Retinal pigment epithelial cell (primary cell): ENCODE measurements at regions not wholly inside any gene's neighbourhood (a gene's known extent, or its start where the extent isn't known, plus 50 kb on each side); places are given as distances from the start of the nearest gene placed in this dataset.
A peak's percentile ranks its signal among the peaks of the same experiment; 100 is the strongest.
"Not testable (repeated sequence)": the region's sequence is repeated elsewhere in the genome, so short reads cannot be mapped to it uniquely, and the experiment has no call there.

Experiments used
- DNase-seq: peaks from one replicate; pipeline ENCODE4 v3.0.0-alpha.2; 2010; ENCODE audit warnings: low read depth
- H3K4me3 ChIP-seq: 2 replicates; pipeline ENCODE4 v1.5.1; 2011; ENCODE audit warnings: mild to moderate bottlenecking, low read length, control low read depth, moderate library complexity

DNA sequence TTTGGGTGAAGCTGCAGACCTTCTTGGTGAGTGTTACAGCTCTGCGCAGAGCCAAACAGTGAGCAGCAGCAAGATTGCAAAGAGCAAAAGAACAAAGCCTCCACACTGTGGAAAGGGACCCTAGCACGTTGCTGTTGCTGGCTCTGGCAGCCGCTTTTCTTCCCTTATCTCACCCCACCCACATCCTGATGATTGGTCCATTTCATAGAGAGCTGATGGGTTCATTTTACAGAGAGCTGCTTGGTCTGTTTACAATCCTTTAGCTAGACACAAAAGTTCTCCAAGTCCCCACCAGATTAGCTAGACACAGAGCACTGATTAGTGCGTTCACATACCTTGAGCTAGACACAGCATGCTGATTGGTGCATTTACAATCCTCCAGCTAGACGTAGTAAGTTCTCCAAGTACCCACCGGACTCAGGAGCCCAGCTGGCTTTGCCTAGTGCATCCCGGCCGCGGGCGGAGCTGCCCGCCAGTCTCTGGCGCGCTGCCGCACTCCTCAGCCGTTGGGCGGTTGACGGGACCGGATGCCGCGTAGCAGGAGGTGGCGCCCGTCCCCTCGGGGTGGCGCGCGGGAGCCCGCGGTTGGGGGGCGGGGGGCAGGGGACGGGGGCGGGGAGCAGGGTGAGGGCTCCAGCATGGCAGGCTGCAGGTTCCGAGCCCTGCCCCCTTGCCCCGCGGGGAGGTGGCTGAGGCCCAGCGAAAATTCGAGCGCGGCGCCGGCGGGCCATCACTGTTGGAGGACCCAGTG is 201.4 kb upstream of the C1QTNF3 start:
- peak; percentile 26 for DNase-seq
- peak overlapping the region; percentile 37 for H3K4me3 ChIP-seq

DNA sequence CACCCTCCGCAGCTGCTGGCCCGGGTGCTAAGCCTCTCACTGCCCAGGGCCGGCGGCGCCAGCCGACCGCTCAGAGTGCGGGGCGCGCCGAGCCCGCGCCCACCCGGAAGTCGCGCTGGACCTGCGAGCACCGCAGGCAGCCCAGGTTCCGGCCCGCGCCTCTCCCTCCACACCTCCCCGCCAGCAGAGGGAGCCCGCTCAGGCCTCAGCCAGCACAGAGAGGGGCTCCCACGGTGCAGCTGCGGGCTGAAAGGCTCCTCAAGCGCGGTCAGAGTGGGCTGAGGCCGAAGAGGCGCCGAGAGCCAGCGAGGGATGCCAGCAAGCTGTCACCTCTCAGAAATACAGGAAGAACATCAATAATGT is 202.0 kb upstream of the C1QTNF3 start:
- H3K4me3 ChIP-seq: peak overlapping the region; percentile 24
- DNase-seq: not testable (repeated sequence)

DNA sequence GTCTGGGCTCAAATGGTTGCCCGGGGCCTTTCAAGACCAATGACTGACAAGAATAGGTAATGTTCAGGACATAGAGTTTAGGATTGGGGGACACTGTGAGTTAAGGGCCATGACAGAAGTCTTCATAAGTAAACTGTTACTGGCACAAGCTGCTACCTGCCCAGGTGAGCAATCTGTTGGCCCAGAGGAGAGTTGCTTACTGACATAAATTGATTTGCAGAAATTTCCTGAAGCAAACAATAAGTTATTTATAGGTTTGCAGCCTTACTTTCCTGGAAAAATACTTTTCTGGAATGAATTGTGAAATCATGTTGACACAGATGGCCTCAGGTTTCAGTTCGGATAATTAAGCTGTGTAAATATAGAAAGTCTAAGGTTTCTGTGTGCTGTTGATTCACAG is 202.8 kb upstream of the C1QTNF3 start:
- H3K4me3 ChIP-seq, DNase-seq: not testable (repeated sequence)

DNA sequence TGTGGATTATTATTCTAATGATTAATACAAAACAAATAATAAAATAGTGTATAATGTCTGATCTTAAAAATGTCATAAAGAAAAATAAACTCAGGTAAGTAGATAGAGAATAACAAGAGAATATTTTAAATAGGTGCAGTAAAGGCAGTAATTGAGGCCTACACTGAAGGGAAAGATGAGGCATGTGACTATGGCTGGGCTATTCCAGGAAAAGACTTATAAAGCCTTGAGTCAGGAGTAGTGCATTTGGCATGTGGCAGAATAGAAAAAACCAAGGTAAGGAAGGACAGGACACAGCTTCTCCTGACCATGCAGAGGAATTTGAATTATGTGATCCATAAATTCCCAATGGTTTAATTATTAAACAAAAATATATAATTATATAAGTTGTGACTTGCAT is 215.6 kb upstream of the C1QTNF3 start:
- DNase-seq, H3K4me3 ChIP-seq: not testable (repeated sequence)

DNA sequence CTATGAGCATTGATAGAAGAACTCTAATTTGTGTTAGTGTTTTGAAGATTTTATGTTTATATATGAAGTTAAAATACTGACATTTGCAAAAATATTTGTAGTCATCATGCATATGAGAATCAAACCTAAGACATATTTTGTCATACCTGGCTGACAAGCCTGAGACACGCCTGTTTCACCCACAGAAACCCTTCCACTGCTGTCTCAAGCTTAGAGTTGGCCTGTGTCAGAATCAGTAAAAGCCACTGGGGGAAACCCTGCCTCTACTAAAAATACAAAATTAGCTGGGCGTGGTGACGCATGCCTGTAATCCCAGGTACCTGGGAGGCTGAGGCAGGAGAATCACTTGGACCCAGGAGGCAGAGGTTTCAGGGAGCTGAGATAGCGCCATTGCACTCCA is 218.0 kb upstream of the C1QTNF3 start:
- DNase-seq, H3K4me3 ChIP-seq: not testable (repeated sequence)

DNA sequence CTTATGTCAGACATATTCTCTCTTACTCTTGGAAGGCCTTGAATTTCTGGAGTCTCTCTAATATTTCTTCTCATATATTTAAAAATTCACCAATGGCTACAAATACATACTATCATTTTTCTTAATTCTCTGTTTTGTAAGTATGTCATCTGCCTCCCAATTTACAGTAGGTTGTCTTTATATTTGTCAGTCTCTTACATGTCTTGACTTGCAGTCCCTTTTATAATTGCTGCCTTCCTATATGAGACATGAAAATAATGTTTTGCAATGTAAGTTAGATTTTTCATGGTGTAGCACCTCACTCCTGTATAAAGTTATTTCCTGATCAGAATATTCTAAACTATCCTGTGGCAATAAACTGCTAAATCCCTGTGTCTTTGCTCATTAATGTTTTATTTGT is 223.1 kb upstream of the C1QTNF3 start:
- not testable (repeated sequence) for H3K4me3 ChIP-seq, DNase-seq

DNA sequence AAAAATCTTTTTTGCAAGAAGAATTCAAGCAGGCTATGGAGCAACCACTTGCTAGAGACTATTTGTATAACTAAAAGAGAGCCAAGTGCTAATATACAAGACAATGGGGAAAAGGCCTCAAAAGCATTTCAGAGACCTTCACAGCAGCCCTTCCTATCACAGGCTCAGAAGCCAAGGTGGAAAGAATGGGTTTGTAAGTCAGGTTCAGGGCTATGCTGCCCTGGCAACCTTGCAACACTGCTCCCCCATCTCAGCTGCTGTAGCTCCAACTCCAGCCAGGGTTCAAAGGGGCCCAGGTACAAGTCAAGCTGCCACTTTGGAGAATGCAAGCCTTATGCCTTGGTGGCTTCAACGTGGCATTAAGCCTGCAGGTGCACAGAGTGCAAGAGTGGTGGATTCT is 253.7 kb upstream of the C1QTNF3 start:
- H3K4me3 ChIP-seq, DNase-seq: not testable (repeated sequence)

DNA sequence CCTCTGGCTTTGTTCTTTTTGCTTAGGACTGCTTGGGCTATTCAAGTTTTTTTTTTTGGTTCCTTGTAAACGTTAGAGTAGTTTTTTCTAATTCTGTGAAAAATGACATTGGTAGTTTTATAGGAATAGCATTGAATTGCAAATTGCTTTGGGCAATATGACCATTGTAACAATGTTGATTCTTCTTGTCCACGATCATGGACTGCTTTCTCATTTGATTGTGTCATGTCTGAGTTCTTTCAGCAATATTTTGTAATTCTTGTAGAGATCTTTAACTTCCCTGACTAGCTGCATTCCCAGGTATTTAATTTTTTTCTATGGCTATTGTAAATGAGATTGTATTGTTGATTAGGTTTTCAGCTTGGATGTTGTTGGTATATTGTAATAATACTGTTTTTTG is 286.2 kb upstream of the C1QTNF3 start:
- DNase-seq, H3K4me3 ChIP-seq: not testable (repeated sequence)

DNA sequence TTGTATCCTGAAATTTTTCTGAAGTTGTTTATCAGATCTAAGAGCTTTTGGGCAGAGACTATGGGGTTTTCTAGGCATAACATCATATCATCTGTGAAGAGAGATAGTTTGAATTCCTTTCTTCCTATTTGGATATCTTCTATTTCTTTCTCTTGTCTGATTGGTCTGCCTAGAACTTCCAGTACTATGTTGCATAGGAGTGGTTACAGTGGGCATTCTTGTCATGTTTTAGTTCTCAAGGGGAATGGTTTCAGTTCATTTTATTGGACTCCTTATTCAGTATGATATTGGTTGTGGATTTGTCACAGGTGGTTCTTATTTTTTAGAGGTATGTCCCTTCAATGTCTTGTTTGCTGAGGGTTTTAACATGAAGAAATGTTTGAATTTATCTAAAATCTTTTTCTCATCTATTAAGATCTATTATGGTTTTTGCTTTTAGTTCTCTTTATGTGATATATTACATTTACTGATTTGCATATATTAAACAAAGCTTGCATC is 286.6 kb upstream of the C1QTNF3 start:
- H3K4me3 ChIP-seq, DNase-seq: not testable (repeated sequence)

DNA sequence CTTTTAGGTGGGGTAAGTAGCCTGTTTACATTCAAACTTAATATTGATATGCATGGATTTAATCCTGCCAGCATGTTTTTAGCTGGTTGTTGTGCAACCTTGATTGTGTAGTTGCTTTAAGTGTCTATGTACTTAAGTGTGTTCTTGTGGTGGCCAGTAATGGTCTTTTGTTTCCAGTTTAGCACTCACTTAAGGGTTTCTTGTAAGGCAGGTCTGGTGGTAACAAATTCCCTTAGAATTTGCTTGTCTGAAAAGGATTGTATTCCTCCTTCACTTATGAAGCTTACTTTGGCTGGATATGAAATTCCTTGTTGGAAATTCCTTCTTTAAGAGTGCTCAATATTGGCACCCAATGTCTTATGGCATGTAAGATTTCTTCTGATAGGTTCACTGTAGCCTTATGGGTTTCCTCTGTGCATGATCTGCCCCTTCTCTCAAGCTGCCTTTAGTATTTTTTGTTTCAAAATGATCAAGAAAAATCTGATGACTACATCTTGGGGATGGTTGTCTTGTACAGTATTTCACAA is 289.0 kb upstream of the C1QTNF3 start:
- not testable (repeated sequence) for H3K4me3 ChIP-seq, DNase-seq

DNA sequence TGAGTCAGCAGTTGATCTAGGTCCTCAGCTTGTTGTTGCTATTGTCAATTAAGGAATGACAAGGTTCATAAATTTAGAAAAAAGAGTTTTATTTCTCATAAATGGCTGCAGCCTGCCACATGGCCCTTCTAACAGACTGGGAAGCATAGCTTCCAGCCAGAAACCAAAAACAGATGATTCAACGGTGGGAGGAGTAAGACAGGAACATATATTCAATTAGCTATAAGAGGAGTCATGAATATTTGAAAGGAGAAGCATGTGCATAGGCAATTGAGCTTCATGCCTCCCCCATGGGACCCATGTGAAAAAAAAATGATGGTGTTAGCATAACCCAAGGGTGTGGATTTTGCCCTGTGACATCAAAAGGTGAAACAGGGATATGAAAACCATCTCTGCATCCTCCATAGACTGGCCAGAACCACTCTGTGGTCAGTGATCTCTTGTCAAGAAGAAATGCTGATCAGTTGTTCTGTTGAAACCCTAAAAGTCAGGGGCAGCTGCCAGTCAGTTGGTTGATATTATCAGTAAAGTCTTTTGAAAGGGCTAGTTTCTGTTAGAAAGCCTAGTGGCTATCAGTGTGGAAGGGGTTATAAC is 296.5 kb upstream of the C1QTNF3 start:
- not testable (repeated sequence) for H3K4me3 ChIP-seq, DNase-seq

DNA sequence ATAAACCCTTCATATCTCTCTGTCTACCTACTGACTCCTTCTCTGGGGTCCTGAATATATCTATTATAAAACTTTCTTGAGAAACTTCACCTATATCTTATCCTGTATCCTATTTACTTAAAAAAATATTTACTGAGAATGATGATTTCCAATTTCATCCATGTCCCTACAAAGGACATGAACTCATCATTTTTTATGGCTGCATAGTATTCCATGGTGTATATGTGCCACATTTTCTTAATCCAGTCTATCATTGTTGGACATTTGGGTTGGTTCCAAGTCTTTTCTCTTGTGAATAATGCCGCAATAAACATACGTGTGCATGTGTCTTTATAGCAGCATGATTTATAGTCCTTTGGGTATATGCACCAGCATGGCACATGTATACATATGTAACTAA is 301.7 kb upstream of the RAI14 start:
- H3K4me3 ChIP-seq, DNase-seq: not testable (repeated sequence)

DNA sequence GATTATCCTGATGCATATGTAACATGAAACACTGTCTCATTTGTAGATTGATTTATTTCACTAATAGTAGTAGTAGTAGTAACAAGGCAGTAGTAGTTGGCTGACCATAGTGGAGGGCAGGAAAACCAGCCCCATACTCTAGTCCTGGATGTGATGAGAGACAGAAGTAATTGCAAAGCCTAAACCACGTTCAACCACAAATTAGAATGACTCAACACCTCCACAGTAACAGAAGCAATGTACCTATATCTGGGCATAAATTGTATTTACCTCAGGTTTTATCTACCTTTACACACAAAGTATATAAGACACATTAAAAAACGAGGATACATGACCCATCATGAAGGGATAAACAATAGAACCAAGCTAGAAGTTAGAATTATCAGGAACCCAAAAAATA is 284.7 kb upstream of the RAI14 start:
- not testable (repeated sequence) for DNase-seq, H3K4me3 ChIP-seq

DNA sequence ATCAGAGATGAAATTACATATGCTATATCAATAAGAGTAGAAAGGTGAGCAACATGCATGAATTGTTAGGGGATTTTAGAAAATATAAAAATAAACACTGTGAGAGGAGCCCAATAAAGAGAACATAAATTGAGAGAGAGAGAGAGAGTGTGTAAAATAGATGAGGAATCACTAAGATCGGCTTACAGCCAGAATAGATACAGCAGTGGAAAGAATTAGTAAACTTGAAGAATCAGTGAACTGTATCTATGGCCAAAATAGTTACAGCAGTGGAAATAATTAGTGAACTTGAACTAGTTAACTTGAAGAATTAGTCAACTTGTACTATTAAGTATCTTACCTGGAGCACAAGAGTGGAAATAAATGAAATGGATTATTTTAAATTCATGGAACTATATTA is 284.3 kb upstream of the RAI14 start:
- not testable (repeated sequence) for H3K4me3 ChIP-seq, DNase-seq

DNA sequence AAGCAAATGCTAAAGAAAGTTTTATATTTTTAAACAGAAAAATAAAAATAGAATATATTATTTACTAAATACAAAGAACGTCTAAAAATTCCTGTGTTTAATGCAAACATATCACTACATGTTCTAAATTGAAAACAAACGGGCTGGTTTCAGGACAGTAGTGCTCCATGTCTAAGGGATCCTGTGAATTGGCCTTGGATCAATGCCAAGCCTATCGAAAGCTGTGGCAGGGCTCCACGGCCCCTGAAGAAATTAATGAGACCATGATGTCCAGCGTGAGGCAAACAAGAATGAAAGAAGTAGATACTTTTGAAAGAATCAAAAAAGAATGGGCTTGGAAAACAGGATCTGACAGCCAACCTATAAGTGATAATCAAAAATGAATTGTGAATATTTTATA is 283.4 kb upstream of the RAI14 start:
- not testable (repeated sequence) for H3K4me3 ChIP-seq, DNase-seq

DNA sequence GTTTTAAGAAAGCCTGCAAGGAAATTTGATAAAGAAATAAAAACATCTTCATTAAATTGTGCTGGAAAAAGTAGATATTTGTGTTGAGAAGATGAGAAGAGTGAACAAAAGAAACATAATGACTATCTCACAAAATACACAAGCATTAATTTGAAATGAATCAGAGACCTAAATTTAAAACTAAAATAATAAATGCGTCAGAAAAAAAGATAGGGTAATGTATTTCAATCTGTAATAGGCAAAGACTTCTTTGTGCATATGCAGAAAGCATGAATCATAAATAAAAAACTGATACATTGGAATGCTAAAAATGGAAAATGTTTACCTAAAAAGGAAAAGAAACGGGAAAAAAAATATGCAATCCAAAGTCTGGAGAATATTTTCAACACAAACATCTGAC is 278.5 kb upstream of the RAI14 start:
- not testable (repeated sequence) for H3K4me3 ChIP-seq, DNase-seq

DNA sequence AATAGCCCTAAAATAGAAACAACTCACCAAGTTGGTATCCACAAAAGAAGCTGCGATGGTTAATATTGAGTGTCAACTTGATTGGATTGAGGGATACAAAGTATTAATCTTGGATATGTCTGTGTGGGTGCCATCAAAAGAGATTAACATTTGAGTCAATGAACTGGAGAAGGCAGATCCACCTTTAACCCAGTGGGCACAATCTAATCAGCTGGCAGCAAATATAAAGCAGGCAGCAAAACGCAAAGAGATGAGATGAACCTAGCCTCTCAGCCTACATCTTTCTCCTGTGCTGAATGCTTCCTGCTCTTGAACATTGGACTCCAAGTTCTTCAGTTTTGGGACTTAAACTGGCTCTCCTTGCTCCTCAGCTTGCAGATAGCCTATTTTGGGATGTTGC is 277.6 kb upstream of the RAI14 start:
- not testable (repeated sequence) for H3K4me3 ChIP-seq, DNase-seq

DNA sequence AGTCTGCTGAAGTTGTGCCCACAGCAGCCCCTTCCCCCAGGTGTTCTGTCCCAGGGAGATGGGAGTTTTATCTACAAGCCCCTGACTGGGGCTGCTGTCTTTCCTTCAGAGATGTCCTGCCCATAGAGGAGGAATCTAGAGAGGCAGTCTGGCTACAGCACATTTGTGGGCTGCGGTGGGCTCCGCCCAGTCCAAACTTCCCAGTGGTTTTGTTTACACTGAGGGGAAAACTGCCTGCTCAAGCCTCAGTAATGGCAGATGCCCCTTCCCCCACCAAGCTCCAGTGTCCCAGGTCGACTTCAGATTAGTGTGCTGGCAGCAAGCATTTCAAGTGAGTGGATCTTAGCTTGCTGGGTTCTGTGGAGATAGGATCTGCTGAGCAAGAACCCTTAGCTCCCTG is 267.4 kb upstream of the RAI14 start:
- not testable (repeated sequence) for DNase-seq, H3K4me3 ChIP-seq
